Panc1 (cell line): ENCODE measurements at regions not wholly inside any gene's neighbourhood (a gene's known extent, or its start where the extent isn't known, plus 50 kb on each side); places are given as distances from the start of the nearest gene placed in this dataset.

Source experiments
- ATAC-seq: fragments of 200-7000 bp; cut with Tn5 transposase; 2 replicates; pipeline ENCODE4 v1.9.1; 2020; ENCODE audit warnings: mild to moderate bottlenecking, moderate library complexity
- BruUV-seq: library from RNA; stranded (reverse); fragments of 400-500 nt; replicated peaks from 2 replicates; lab custom pipeline; 2021; lab: Mats Ljungman, UMichigan
- CTCF ChIA-PET: fragments of 300-600 bp; sonication (Branson Sonifier 250); formaldehyde crosslinking; loops from one replicate; lab custom pipeline; 2022; ENCODE audit warnings: antibody characterized with exemption; lab: Charles Lee
- POLR2A ChIA-PET: fragments of 300-600 bp; sonication (Branson Sonifier 250); formaldehyde crosslinking; loops from one replicate; lab custom pipeline; 2022; ENCODE audit warnings: antibody characterized with exemption; lab: Charles Lee
- DNase-seq: peaks from one replicate; pipeline ENCODE4 v3.0.0-alpha.2; 2010; ENCODE audit warnings: low read depth, low spot score
- H3K27ac ChIP-seq: 2 replicates; pipeline ENCODE4 v1.5.1; 2011; ENCODE audit warnings: mild to moderate bottlenecking, low read length, inconsistent platforms
- H3K27me3 ChIP-seq: fragments of 200-500 bp; sonication (Bioruptor generic); 2 replicates; pipeline ENCODE4 v1.6.0; 2014; ENCODE audit warnings: low read length, inconsistent platforms; ENCODE audit not compliant: control insufficient read depth, insufficient read depth
- H3K36me3 ChIP-seq: fragments of 200-500 bp; sonication (Bioruptor generic); 2 replicates; pipeline ENCODE4 v1.5.1; 2014; ENCODE audit warnings: inconsistent platforms, mild to moderate bottlenecking, low read length, moderate library complexity; ENCODE audit not compliant: control insufficient read depth, insufficient read depth
- H3K4me1 ChIP-seq: 2 replicates; pipeline ENCODE4 v1.5.1; 2011; ENCODE audit warnings: inconsistent platforms, mild to moderate bottlenecking, low read length, moderate library complexity; ENCODE audit not compliant: control insufficient read depth, insufficient read depth
- H3K4me3 ChIP-seq, 2 experiments: 2 replicates each; pipeline ENCODE4 v1.5.1; 2011 to 2012; ENCODE audit warnings: low read depth in 2 of 2, low read length in 2 of 2, mild to moderate bottlenecking in 2 of 2, inconsistent platforms in 1 of 2, moderate library complexity in 1 of 2
- H3K9me3 ChIP-seq: fragments of 200-500 bp; sonication (Bioruptor generic); 2 replicates; pipeline ENCODE4 v1.5.1; 2014; ENCODE audit warnings: low read depth, mild to moderate bottlenecking, inconsistent platforms, low read length, moderate library complexity; ENCODE audit not compliant: control insufficient read depth, insufficient read depth
- POLR2AphosphoS5 ChIP-seq: IDR thresholded peaks from 2 replicates; pipeline ENCODE4 v1.6.1; 2012; ENCODE audit warnings: mild to moderate bottlenecking, low read depth, low read length, moderate library complexity
- SIN3A ChIP-seq: IDR thresholded peaks from 2 replicates; pipeline ENCODE4 v1.6.1; 2012; ENCODE audit warnings: low read depth, mild to moderate bottlenecking, low read length, moderate library complexity, borderline replicate concordance; ENCODE audit not compliant: insufficient read depth
- TCF7L2 ChIP-seq: IDR thresholded peaks from 2 replicates; pipeline ENCODE4 v1.6.1; 2011; ENCODE audit warnings: mild to moderate bottlenecking, low read depth, low read length, inconsistent platforms
- in situ Hi-C: cut with HindIII; loops from 2 replicates; pipeline ENCODE4 v1.10.0; 2016; ENCODE audit warnings: low sequenced_read_pairs, low pct_unique_long_range_greater_than_20kb
- intact Hi-C: fragments of 100-400 bp; cut with micrococcal nuclease; formaldehyde crosslinking; loops from one replicate; pipeline ENCODE4 v1.10.0; 2022; ENCODE audit not compliant: unreplicated experiment
- TF ChIP-seq, protein P1 (sequence below), 2 experiments: IDR thresholded peaks; 2 replicates each; pipeline ENCODE4 v1.6.1; 2011 to 2012; ENCODE audit warnings: low read depth in 2 of 2, control low read depth in 1 of 2, low read length in 1 of 2, mild to moderate bottlenecking in 1 of 2, moderate library complexity in 1 of 2; ENCODE audit not compliant: insufficient read depth in 1 of 2
- TF ChIP-seq, protein P2 (sequence below): fragments of 450-650 bp; IDR thresholded peaks from 2 replicates; pipeline ENCODE4 v1.5.1; 2017; ENCODE audit warnings: mild to moderate bottlenecking

GRCh38 chr15:70406617-70407335 is 309.1 kb upstream of the TLE3 start:
- no peak for TF ChIP-seq SIN3A
- no peak for TF ChIP-seq POLR2AphosphoS5
- Histone ChIP-seq H3K27me3 (no peaks in the 10 kb centered on the region), H3K4me3 (no peak overlapping the region), H3K36me3 (no peaks in the 10 kb centered on the region), H3K9me3 (0 out of 2 replicates have a peak, but pooled peaks cover 6% of the 10 kb centered on the region), H3K27ac (no peak overlapping the region), H3K4me1 (0 out of 2 replicates have a peak, but pooled peaks cover 2% of the 10 kb centered on the region)
- ChIA-PET CTCF (no interaction called here), POLR2A (no interaction called here)
- intact Hi-C loops = no loop called here
- no peak for ATAC-seq
- no TSS peak for BruUV-seq
- in situ Hi-C loops = no loop called here
- DNase-seq = no peak

- no TSS peak for BruUV-seq
- ATAC-seq (no peak), DNase-seq (no peak)
- Histone ChIP-seq H3K36me3 (no peaks in the 10 kb centered on the region), H3K4me1 (no peaks in the 10 kb centered on the region), H3K9me3 (no peaks in the 10 kb centered on the region), H3K4me3 (no peak overlapping the region), H3K27ac (no peak overlapping the region), H3K27me3 (no peaks in the 10 kb centered on the region)
- TF ChIP-seq TCF7L2 (no peak), SIN3A (no peak)
- TF ChIP-seq, protein P1, sequence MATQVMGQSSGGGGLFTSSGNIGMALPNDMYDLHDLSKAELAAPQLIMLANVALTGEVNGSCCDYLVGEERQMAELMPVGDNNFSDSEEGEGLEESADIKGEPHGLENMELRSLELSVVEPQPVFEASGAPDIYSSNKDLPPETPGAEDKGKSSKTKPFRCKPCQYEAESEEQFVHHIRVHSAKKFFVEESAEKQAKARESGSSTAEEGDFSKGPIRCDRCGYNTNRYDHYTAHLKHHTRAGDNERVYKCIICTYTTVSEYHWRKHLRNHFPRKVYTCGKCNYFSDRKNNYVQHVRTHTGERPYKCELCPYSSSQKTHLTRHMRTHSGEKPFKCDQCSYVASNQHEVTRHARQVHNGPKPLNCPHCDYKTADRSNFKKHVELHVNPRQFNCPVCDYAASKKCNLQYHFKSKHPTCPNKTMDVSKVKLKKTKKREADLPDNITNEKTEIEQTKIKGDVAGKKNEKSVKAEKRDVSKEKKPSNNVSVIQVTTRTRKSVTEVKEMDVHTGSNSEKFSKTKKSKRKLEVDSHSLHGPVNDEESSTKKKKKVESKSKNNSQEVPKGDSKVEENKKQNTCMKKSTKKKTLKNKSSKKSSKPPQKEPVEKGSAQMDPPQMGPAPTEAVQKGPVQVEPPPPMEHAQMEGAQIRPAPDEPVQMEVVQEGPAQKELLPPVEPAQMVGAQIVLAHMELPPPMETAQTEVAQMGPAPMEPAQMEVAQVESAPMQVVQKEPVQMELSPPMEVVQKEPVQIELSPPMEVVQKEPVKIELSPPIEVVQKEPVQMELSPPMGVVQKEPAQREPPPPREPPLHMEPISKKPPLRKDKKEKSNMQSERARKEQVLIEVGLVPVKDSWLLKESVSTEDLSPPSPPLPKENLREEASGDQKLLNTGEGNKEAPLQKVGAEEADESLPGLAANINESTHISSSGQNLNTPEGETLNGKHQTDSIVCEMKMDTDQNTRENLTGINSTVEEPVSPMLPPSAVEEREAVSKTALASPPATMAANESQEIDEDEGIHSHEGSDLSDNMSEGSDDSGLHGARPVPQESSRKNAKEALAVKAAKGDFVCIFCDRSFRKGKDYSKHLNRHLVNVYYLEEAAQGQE (IDR thresholded peaks at IDR 0.05; ENCODE audit: insufficient read depth in 1 of 2, low read depth in 2 of 2, low read length in 1 of 2) = no peak
- TF ChIP-seq, protein P2, sequence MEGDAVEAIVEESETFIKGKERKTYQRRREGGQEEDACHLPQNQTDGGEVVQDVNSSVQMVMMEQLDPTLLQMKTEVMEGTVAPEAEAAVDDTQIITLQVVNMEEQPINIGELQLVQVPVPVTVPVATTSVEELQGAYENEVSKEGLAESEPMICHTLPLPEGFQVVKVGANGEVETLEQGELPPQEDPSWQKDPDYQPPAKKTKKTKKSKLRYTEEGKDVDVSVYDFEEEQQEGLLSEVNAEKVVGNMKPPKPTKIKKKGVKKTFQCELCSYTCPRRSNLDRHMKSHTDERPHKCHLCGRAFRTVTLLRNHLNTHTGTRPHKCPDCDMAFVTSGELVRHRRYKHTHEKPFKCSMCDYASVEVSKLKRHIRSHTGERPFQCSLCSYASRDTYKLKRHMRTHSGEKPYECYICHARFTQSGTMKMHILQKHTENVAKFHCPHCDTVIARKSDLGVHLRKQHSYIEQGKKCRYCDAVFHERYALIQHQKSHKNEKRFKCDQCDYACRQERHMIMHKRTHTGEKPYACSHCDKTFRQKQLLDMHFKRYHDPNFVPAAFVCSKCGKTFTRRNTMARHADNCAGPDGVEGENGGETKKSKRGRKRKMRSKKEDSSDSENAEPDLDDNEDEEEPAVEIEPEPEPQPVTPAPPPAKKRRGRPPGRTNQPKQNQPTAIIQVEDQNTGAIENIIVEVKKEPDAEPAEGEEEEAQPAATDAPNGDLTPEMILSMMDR = no peak
- in situ Hi-C loops (no loop called here), intact Hi-C loops (no loop called here)
- POLR2A ChIA-PET = no interaction called here
- CTCF ChIA-PET = no interaction called here
Measured at GRCh38 chr15:70401709-70402108, 304.0 kb upstream of the TLE3 start.
